ENCODE measurements at regions not wholly inside any gene's neighbourhood (a gene's known extent, or its start where the extent isn't known, plus 50 kb on each side); places are given as distances from the start of the nearest gene placed in this dataset.
A peak's percentile ranks its signal among the peaks of the same experiment; 100 is the strongest.

GRCh38 chr16:5506021-5506420 lies 408.4 kb upstream of the EEF2KMT start:
- Histone ChIP-seq H3K27me3 (peaks cover 0 to 12% (median 0%) of the 10 kb centered on the region in 9 donors), H3K4me1 (peaks cover 0 to 6% (median 0%) of the 10 kb centered on the region in 12 donors), H3K27ac (no peak overlapping the region), H3K4me3 (no peak overlapping the region), H3K36me3 (no peaks in the 10 kb centered on the region), H3K9me3 (no peaks in the 10 kb centered on the region)
- ATAC-seq (no peak), DNase-seq (no peak)
- TF ChIP-seq POLR2A (IDR thresholded peaks at IDR 0.05) (no peak), CTCF (IDR thresholded peaks at IDR 0.05) (no peak)
- 59 to 73% (median 67%) methylated on average over 7 of the region's 7 CpGs for WGBS, 4 donors
- intact Hi-C loops (cut with DNase I) = loop anchor here in 4 of 10 donors (10.0 kb wide), 2 partner anchors 109 to 1139 kb away; no protein-coding TSS in a partner anchor

DNA sequence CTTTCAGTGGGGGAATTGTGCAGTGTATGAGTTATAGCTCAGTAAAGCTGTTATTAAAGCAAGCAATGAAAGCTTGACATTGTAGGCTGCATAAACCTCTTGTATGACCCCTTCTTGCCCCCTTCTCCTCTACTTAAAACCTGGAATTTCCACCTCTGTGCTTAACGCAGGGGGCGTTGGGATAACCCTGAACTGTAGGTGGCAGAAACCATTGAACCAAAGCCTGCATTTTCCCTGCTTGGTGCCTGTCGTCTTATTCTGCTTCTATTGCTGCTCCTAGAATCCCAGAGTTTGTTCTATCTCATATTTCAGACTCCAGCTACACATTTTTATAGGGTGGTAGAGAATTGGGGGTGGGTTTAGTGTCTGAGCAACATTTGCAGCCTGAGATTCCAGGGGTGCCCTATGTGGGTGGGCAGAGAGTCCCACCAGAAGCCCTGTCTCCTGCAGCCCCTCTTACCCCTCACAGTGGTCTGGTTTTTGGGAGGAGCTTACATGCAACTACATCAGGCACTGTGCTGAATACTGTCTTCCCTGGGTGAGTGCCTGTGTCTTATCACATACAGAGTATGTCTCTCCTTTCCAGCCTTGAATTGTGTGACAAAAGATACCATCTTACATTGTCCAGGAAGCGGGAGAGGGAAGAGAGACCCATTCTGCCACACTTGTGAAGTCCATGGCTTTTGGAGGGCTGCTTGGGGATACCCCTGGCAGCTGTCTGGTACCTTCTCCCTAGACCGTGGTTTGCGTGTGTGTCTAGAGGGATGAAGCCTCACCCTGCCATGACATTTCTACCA lies 407.7 kb upstream of the EEF2KMT start:
- Histone ChIP-seq H3K4me1 (peaks cover 0 to 6% (median 0%) of the 10 kb centered on the region in 12 donors), H3K36me3 (no peaks in the 10 kb centered on the region), H3K9me3 (no peaks in the 10 kb centered on the region), H3K27ac (no peak overlapping the region), H3K27me3 (peaks cover 0 to 15% (median 0%) of the 10 kb centered on the region in 9 donors), H3K4me3 (no peak overlapping the region)
- DNase-seq (no peak), ATAC-seq (no peak)
- 42 to 55% (median 48%) methylated on average over 6 of the region's 6 CpGs for WGBS, 4 donors
- intact Hi-C loops (cut with DNase I) = loop anchor here in 4 of 10 donors (10.0 kb wide), 2 partner anchors 110 to 1140 kb away; no protein-coding TSS in a partner anchor
- no peak for TF ChIP-seq CTCF (IDR thresholded peaks at IDR 0.05)
- TF ChIP-seq POLR2A (IDR thresholded peaks at IDR 0.05) = no peak

DNA sequence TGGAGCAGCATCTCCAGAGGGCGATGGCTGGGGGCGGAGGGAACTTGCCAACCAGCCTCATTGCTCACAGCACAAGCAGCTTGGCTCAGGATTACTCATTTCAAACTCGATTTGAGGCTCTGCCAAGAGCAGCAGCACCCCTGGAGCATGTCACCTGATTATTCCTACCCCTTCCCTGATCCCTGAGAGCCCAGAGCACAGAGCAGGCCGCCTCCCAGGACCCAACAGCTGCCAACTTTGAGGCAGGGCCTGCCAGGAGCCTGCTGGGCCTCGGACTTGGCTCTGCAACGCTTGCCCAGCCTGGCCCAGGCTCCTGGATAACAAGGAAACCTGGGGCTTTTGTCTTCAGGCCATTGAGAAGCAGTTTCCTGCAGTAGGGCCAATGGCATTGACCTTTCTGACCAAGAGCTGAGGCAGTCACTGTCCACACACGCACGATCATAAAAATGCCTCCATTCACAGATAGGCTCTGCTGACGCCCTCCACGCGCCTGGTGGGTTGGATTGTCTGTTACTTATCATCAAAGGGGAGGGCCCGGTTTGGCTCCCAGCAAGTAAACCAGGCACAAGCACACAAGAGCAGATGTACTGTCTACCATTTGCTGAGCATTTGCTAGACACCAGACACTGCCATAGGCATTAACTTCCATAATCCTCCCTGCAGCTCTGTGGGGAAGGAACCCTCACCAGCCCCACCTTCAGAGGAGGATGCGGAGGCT lies 406.6 kb upstream of the EEF2KMT start:
- ATAC-seq (peak in 3 of 4 donors; percentile 67 to 69 (median 68)), DNase-seq (peak in 3 of 5 donors; percentile 11 to 59 (median 31))
- intact Hi-C loops (cut with DNase I) = loop anchor here in 5 of 10 donors (5.0 to 10.0 kb wide), 3 partner anchors 111 to 1141 kb away; no protein-coding TSS in a partner anchor
- Histone ChIP-seq H3K4me3 (no peak overlapping the region), H3K27ac (no peak overlapping the region), H3K36me3 (no peaks in the 10 kb centered on the region), H3K4me1 (peaks cover 0 to 6% (median 0%) of the 10 kb centered on the region in 12 donors), H3K9me3 (no peaks in the 10 kb centered on the region), H3K27me3 (peaks cover 0 to 15% (median 0%) of the 10 kb centered on the region in 9 donors)
- 23 to 44% (median 36%) methylated on average over 9 to 13 of the region's 13 CpGs for WGBS, 4 donors
- no peak for TF ChIP-seq CTCF (IDR thresholded peaks at IDR 0.05)
- TF ChIP-seq POLR2A (IDR thresholded peaks at IDR 0.05) = no peak

- WGBS, 4 donors = 70 to 80% (median 74%) methylated on average over 6 of the region's 6 CpGs
- DNase-seq (no peak), ATAC-seq (no peak)
- Histone ChIP-seq H3K4me3 (no peak overlapping the region), H3K4me1 (peaks cover 0 to 6% (median 0%) of the 10 kb centered on the region in 12 donors), H3K27me3 (peaks cover 0 to 15% (median 0%) of the 10 kb centered on the region in 9 donors), H3K36me3 (no peaks in the 10 kb centered on the region), H3K9me3 (no peaks in the 10 kb centered on the region), H3K27ac (no peak overlapping the region)
- intact Hi-C loops (cut with DNase I) = loop anchor here in 6 of 10 donors (2.0 to 10.0 kb wide), 5 partner anchors 112 to 1142 kb away; no protein-coding TSS in a partner anchor
- no peak for TF ChIP-seq CTCF (IDR thresholded peaks at IDR 0.05)
- TF ChIP-seq POLR2A (IDR thresholded peaks at IDR 0.05) = no peak
Measured at GRCh38 chr16:5502944-5503343, 405.3 kb upstream of the EEF2KMT start.

All from heart left ventricle (tissue), 16 donors.